Esophagus squamous epithelium (tissue), 4 donors: ENCODE measurements at regions not wholly inside any gene's neighbourhood (a gene's known extent, or its start where the extent isn't known, plus 50 kb on each side); places are given as distances from the start of the nearest gene placed in this dataset.
"Not testable (repeated sequence)": the region's sequence is repeated elsewhere in the genome, so short reads cannot be mapped to it uniquely, and the experiment has no call there.

Experiments used
- CTCF ChIP-seq, 6 experiments: fragments of 450-650 bp in 4 of 6; fragments of 200-600 bp in 2 of 6; sonication (generic) in 2 of 6; IDR thresholded peaks; one replicate each; pipeline ENCODE4 v1.5.1; 2016 to 2019; ENCODE audit warnings: antibody characterized with exemption in 6 of 6, mild to moderate bottlenecking in 4 of 6, moderate library complexity in 4 of 6
- POLR2A ChIP-seq, 4 donors: fragments of 450-650 bp; IDR thresholded peaks; one replicate each; pipeline ENCODE4 v1.6.1; 2017; ENCODE audit warnings: antibody characterized with exemption in 4 of 4, mild to moderate bottlenecking in 4 of 4, moderate library complexity in 3 of 4

- not testable (repeated sequence) for TF ChIP-seq CTCF, POLR2A (IDR thresholded peaks at IDR 0.05)
Observed at GRCh38 chr2:87348556-87348955, 326.9 kb upstream of the PLGLB1 start.
